Stimulated activated CD8-positive, alpha-beta memory T cell treated with anti-CD3 and anti-CD28 coated beads, Interleukin-12 subunit alpha, Interleukin-12 subunit beta, amount 100 ng/mL, for 1 hour (primary cell): ENCODE measurements at regions not wholly inside any gene's neighbourhood (a gene's known extent, or its start where the extent isn't known, plus 50 kb on each side); places are given as distances from the start of the nearest gene placed in this dataset.
"Not testable (repeated sequence)": the region's sequence is repeated elsewhere in the genome, so short reads cannot be mapped to it uniquely, and the experiment has no call there.

Source experiments
- DNase-seq: peaks from one replicate; pipeline ENCODE4 v3.0.0-alpha.2; 2020; ENCODE audit warnings: low read depth

- DNase-seq = no peak
Measured at GRCh38 chr2:144011098-144011497, 508.8 kb downstream of the ZEB2 start.

- no peak for DNase-seq
Measured at GRCh38 chr2:144010096-144010836, 509.7 kb downstream of the ZEB2 start.

- DNase-seq = no peak
Measured at GRCh38 chr2:144006139-144006538, 513.8 kb downstream of the ZEB2 start.

GRCh38 chr2:144004742-144005141 lies 515.2 kb downstream of the ZEB2 start:
- no peak for DNase-seq

- DNase-seq = no peak
Measured at GRCh38 chr2:144003460-144004075, 516.4 kb downstream of the ZEB2 start.

GRCh38 chr2:143996974-143997373 lies 522.9 kb downstream of the ZEB2 start:
- DNase-seq = no peak

GRCh38 chr2:143994961-143995360 lies 525.0 kb downstream of the ZEB2 start:
- no peak for DNase-seq

- DNase-seq = not testable (repeated sequence)
Measured at GRCh38 chr2:143991596-143991995, 528.3 kb downstream of the ZEB2 start.

GRCh38 chr2:143988082-143988481 lies 531.8 kb downstream of the ZEB2 start:
- DNase-seq = no peak

GRCh38 chr2:143981428-143981827 lies 538.5 kb downstream of the ZEB2 start:
- no peak for DNase-seq

- no peak for DNase-seq
Measured at GRCh38 chr2:143977356-143977755, 542.6 kb downstream of the ZEB2 start.

GRCh38 chr2:143975216-143975615 lies 544.7 kb downstream of the ZEB2 start:
- DNase-seq = no peak

- DNase-seq = no peak
Measured at GRCh38 chr2:143974262-143974661, 545.7 kb downstream of the ZEB2 start.

GRCh38 chr2:143968860-143969259 lies 551.1 kb downstream of the ZEB2 start:
- no peak for DNase-seq

GRCh38 chr2:143968360-143968759 lies 551.6 kb downstream of the ZEB2 start:
- no peak for DNase-seq

GRCh38 chr2:143965493-143966164 lies 554.3 kb downstream of the ZEB2 start:
- DNase-seq = no peak

- DNase-seq = no peak
Measured at GRCh38 chr2:143964891-143965290, 555.0 kb downstream of the ZEB2 start.

- no peak for DNase-seq
Measured at GRCh38 chr2:143960177-143960576, 559.7 kb downstream of the ZEB2 start.

GRCh38 chr2:143957321-143957720 lies 562.6 kb downstream of the ZEB2 start:
- no peak for DNase-seq

- DNase-seq = no peak
Measured at GRCh38 chr2:143955401-143956065, 564.4 kb downstream of the ZEB2 start.

- DNase-seq = no peak
Measured at GRCh38 chr2:143954844-143955243, 565.1 kb downstream of the ZEB2 start.

GRCh38 chr2:143954186-143954585 lies 565.7 kb downstream of the ZEB2 start:
- DNase-seq = no peak
